ENCODE measurements at regions not wholly inside any gene's neighbourhood (a gene's known extent, or its start where the extent isn't known, plus 50 kb on each side); places are given as distances from the start of the nearest gene placed in this dataset.

DNA sequence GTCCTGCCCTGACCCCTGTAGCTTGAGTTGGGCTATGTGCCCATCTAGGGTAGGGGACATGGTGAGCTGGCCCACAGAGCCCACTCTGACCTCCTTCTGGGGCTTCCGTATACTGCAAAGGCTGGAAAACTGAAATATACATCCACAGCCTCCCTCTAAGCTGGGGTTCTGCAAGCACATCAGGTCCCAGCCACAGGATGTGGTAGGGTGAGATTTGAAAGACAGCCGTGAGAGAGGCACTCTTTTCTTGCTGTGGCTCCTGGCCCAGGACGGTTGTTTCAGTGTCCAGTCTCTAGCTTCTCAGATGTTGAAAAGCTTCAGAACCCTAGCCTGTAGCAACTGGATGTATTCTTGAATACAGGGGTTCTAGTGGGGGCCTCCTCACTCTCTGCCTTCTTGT is 60.1 kb upstream of the ADRB1 start:
- no peaks in the 10 kb centered on the region for H3K27me3 ChIP-seq (ENCODE audit: insufficient read depth, low read depth, low read length)
- no peaks in the 10 kb centered on the region for H3K9me3 ChIP-seq (ENCODE audit: low read length)
- TF ChIP-seq POLR2AphosphoS5 (IDR thresholded peaks at IDR 0.05) = no peak
- TF ChIP-seq, protein P1, sequence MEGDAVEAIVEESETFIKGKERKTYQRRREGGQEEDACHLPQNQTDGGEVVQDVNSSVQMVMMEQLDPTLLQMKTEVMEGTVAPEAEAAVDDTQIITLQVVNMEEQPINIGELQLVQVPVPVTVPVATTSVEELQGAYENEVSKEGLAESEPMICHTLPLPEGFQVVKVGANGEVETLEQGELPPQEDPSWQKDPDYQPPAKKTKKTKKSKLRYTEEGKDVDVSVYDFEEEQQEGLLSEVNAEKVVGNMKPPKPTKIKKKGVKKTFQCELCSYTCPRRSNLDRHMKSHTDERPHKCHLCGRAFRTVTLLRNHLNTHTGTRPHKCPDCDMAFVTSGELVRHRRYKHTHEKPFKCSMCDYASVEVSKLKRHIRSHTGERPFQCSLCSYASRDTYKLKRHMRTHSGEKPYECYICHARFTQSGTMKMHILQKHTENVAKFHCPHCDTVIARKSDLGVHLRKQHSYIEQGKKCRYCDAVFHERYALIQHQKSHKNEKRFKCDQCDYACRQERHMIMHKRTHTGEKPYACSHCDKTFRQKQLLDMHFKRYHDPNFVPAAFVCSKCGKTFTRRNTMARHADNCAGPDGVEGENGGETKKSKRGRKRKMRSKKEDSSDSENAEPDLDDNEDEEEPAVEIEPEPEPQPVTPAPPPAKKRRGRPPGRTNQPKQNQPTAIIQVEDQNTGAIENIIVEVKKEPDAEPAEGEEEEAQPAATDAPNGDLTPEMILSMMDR (IDR thresholded peaks at IDR 0.05; ENCODE audit: poor library complexity, severe bottlenecking) = no peak
- TF ChIP-seq, protein P2, sequence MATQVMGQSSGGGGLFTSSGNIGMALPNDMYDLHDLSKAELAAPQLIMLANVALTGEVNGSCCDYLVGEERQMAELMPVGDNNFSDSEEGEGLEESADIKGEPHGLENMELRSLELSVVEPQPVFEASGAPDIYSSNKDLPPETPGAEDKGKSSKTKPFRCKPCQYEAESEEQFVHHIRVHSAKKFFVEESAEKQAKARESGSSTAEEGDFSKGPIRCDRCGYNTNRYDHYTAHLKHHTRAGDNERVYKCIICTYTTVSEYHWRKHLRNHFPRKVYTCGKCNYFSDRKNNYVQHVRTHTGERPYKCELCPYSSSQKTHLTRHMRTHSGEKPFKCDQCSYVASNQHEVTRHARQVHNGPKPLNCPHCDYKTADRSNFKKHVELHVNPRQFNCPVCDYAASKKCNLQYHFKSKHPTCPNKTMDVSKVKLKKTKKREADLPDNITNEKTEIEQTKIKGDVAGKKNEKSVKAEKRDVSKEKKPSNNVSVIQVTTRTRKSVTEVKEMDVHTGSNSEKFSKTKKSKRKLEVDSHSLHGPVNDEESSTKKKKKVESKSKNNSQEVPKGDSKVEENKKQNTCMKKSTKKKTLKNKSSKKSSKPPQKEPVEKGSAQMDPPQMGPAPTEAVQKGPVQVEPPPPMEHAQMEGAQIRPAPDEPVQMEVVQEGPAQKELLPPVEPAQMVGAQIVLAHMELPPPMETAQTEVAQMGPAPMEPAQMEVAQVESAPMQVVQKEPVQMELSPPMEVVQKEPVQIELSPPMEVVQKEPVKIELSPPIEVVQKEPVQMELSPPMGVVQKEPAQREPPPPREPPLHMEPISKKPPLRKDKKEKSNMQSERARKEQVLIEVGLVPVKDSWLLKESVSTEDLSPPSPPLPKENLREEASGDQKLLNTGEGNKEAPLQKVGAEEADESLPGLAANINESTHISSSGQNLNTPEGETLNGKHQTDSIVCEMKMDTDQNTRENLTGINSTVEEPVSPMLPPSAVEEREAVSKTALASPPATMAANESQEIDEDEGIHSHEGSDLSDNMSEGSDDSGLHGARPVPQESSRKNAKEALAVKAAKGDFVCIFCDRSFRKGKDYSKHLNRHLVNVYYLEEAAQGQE (IDR thresholded peaks at IDR 0.05; ENCODE audit: borderline replicate concordance) = no peak
- no peak for TF ChIP-seq SMC3 (conservative IDR thresholded peaks at IDR 0.05; ENCODE audit: poor library complexity)
- no peak for TF ChIP-seq MXI1 (conservative IDR thresholded peaks at IDR 0.05; ENCODE audit: poor library complexity, severe bottlenecking)
- TF ChIP-seq RAD21 (conservative IDR thresholded peaks at IDR 0.05) = no peak
- no peak for TF ChIP-seq TAF1 (IDR thresholded peaks at IDR 0.05; ENCODE audit: low read depth)
- TF ChIP-seq EP300 (conservative IDR thresholded peaks at IDR 0.05; ENCODE audit: poor library complexity, severe bottlenecking) = no peak
- TF ChIP-seq EZH2 (IDR thresholded peaks at IDR 0.05; ENCODE audit: borderline replicate concordance, insufficient read depth, low read length, poor library complexity, severe bottlenecking) = no peak
- H3K36me3 ChIP-seq (ENCODE audit: insufficient read depth, low read length) = no peaks in the 10 kb centered on the region
- H3K9ac ChIP-seq (ENCODE audit: low read length) = no peak overlapping the region
- no peak overlapping the region for H3K27ac ChIP-seq (ENCODE audit: low read length)
- no peaks in the 10 kb centered on the region for H3K79me2 ChIP-seq (replicated peaks; ENCODE audit: insufficient read depth, low read length)
- no peak overlapping the region for H3K4me3 ChIP-seq (ENCODE audit: low read length)
- no peaks in the 10 kb centered on the region for H4K20me1 ChIP-seq (ENCODE audit: insufficient read depth)
- no peak overlapping the region for H2AFZ ChIP-seq (ENCODE audit: low read depth, low read length)
- H3F3A ChIP-seq (ENCODE audit: insufficient read depth, low read length, poor library complexity, severe bottlenecking) = no peaks in the 10 kb centered on the region
- H3K4me2 ChIP-seq (ENCODE audit: low read length) = no peak overlapping the region
- no peaks in the 10 kb centered on the region for H3K9me2 ChIP-seq (ENCODE audit: insufficient read depth, low read length)

DNA sequence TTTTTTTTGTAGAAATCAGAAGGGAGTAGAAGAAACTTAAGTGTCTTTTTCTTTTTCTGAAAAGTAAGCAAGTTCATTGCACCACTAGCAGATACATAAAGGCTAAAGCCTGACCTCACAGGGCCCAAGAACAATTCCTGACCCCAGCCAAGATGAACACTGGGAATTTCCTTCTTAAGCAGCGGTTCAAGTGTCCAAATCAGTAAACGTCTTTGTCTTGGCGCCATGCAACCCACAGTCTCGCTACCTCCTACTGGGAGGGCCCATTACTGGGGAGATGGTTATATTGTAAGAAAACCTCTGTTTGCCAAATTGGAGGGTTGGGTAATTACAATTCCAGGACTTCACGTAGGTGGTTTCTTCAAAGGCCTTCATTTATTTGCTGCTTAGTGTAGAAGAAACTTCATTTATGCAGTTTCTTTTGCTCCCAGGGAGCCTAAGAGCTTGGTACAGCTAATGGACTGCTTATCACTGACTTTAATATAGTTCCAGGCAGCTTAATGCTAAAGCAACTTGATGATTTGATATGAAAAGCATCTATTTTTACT is 58.3 kb upstream of the ADRB1 start:
- Histone ChIP-seq H3K36me3 (ENCODE audit: insufficient read depth, low read length) (no peaks in the 10 kb centered on the region), H3K27me3 (ENCODE audit: insufficient read depth, low read depth, low read length) (no peaks in the 10 kb centered on the region), H3K4me2 (ENCODE audit: low read length) (no peak overlapping the region), H3K9me3 (ENCODE audit: low read length) (no peaks in the 10 kb centered on the region), H3K9ac (ENCODE audit: low read length) (no peak overlapping the region), H3K27ac (ENCODE audit: low read length) (no peak overlapping the region), H3K9me2 (ENCODE audit: insufficient read depth, low read length) (no peaks in the 10 kb centered on the region), H3K4me3 (ENCODE audit: low read length) (no peak overlapping the region), H2AFZ (ENCODE audit: low read depth, low read length) (no peak overlapping the region), H4K20me1 (ENCODE audit: insufficient read depth) (no peaks in the 10 kb centered on the region), H3F3A (ENCODE audit: insufficient read depth, low read length, poor library complexity, severe bottlenecking) (no peaks in the 10 kb centered on the region), H3K79me2 (replicated peaks; ENCODE audit: insufficient read depth, low read length) (no peaks in the 10 kb centered on the region)
- TF ChIP-seq RAD21 (conservative IDR thresholded peaks at IDR 0.05) = no peak
- TF ChIP-seq MXI1 (conservative IDR thresholded peaks at IDR 0.05; ENCODE audit: poor library complexity, severe bottlenecking) = no peak
- TF ChIP-seq EP300 (conservative IDR thresholded peaks at IDR 0.05; ENCODE audit: poor library complexity, severe bottlenecking) = no peak
- TF ChIP-seq POLR2AphosphoS5 (IDR thresholded peaks at IDR 0.05) = peak; percentile 72
- no peak for TF ChIP-seq TAF1 (IDR thresholded peaks at IDR 0.05; ENCODE audit: low read depth)

All from neural cell (in vitro differentiated cells).